Glutamatergic neuron (in vitro differentiated cells): ENCODE measurements at regions not wholly inside any gene's neighbourhood (a gene's known extent, or its start where the extent isn't known, plus 50 kb on each side); places are given as distances from the start of the nearest gene placed in this dataset.
"Not testable (repeated sequence)": the region's sequence is repeated elsewhere in the genome, so short reads cannot be mapped to it uniquely, and the experiment has no call there.

Experiments used
- DNase-seq: peaks from one replicate; pipeline ENCODE4 v3.0.0; 2022
- H3K27ac Mint-ChIP-seq: one replicate; pipeline ENCODE4 v1.8.0; 2020; ENCODE audit warnings: mild to moderate bottlenecking, mixed read lengths, inconsistent platforms; ENCODE audit not compliant: unreplicated experiment
- H3K27me3 Mint-ChIP-seq: one replicate; pipeline ENCODE4 v1.8.0; 2020; ENCODE audit warnings: mild to moderate bottlenecking, moderate library complexity, mixed read lengths, inconsistent platforms; ENCODE audit not compliant: unreplicated experiment
- H3K36me3 Mint-ChIP-seq: one replicate; pipeline ENCODE4 v1.8.0; 2020; ENCODE audit warnings: mild to moderate bottlenecking, mixed read lengths, inconsistent platforms; ENCODE audit not compliant: unreplicated experiment
- H3K4me1 Mint-ChIP-seq: one replicate; pipeline ENCODE4 v1.8.0; 2020; ENCODE audit warnings: mild to moderate bottlenecking, low read depth, mixed read lengths, inconsistent platforms; ENCODE audit not compliant: unreplicated experiment
- H3K4me3 Mint-ChIP-seq: one replicate; pipeline ENCODE4 v1.8.0; 2020; ENCODE audit warnings: mild to moderate bottlenecking, mixed read lengths, inconsistent platforms; ENCODE audit not compliant: unreplicated experiment
- H3K9me3 Mint-ChIP-seq: one replicate; pipeline ENCODE4 v1.8.0; 2020; ENCODE audit warnings: mild to moderate bottlenecking, moderate library complexity, mixed read lengths, inconsistent platforms; ENCODE audit not compliant: unreplicated experiment
- CTCF ChIP-seq: fragments of 200-600 bp; sonication (generic); IDR thresholded peaks from one replicate; pipeline ENCODE4 v1.5.0; 2021; ENCODE audit not compliant: partially characterized antibody, unreplicated experiment

GRCh38 chr3:65265942-65266590, 578.3 kb upstream of the ADAMTS9 start:
- H3K27ac Mint-ChIP-seq: no peak overlapping the region
- peaks cover 11% of the 10 kb centered on the region for H3K4me1 Mint-ChIP-seq
- no peak overlapping the region for H3K4me3 Mint-ChIP-seq
- peaks cover 4% of the 10 kb centered on the region for H3K9me3 Mint-ChIP-seq
- peaks cover 5% of the 10 kb centered on the region for H3K27me3 Mint-ChIP-seq
- DNase-seq: no peak
- no peak for TF ChIP-seq CTCF
- H3K36me3 Mint-ChIP-seq: no peaks in the 10 kb centered on the region

DNA sequence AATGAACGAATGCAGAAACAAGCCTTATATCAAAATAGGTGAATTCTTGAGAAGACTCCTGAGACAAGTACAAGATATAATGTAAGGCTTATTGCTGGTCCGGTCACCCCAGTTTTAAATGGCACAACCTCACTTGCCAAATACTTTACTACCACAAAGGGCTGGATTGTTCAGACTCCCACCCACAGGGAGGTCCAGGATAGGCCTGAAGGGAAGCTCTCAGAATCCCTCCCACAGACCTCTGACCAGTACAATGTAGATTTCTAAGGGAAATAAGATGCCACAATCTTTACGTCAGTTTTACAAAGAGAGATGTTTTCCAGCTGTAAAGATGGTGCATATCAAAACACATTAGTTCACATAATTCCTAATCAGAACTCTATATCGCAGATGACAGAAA, 577.7 kb upstream of the ADAMTS9 start:
- Mint-ChIP-seq H3K4me1 (peaks cover 11% of the 10 kb centered on the region), H3K9me3 (peaks cover 5% of the 10 kb centered on the region), H3K36me3 (peaks cover 3% of the 10 kb centered on the region), H3K27me3 (peaks cover 5% of the 10 kb centered on the region), H3K4me3 (no peak overlapping the region), H3K27ac (no peak overlapping the region)
- no peak for TF ChIP-seq CTCF
- DNase-seq: no peak

GRCh38 chr3:65262548-65262947, 574.7 kb upstream of the ADAMTS9 start:
- Mint-ChIP-seq H3K4me3 (no peak overlapping the region), H3K27ac (no peak overlapping the region), H3K9me3 (peaks cover 3% of the 10 kb centered on the region), H3K36me3 (peaks cover 6% of the 10 kb centered on the region), H3K4me1 (peaks cover 11% of the 10 kb centered on the region), H3K27me3 (peaks cover 5% of the 10 kb centered on the region)
- TF ChIP-seq CTCF: no peak
- no peak for DNase-seq

DNA sequence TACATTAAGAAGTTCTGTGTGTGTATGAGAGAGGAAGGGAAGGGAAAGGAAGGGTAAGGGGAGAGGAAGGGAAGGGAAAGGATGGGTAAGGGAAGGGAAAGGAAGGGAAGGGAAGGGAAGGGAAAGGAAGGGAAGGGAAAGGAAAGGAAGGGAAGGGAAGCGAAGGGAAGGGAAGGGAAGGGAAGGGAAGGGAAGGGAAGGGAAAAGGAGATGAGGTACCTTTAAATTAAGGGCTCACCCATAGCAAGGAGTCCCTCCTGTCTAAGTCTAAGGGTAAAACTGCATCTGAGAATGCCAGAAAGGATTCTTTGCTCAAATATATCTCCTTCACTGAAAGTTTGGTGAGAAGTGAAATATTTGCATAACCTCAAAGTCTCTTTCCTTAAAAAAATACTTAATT, 572.1 kb upstream of the ADAMTS9 start:
- peaks cover 2% of the 10 kb centered on the region for H3K27me3 Mint-ChIP-seq
- peaks cover 9% of the 10 kb centered on the region for H3K36me3 Mint-ChIP-seq
- no peak overlapping the region for H3K4me3 Mint-ChIP-seq
- peaks cover 3% of the 10 kb centered on the region for H3K9me3 Mint-ChIP-seq
- H3K4me1 Mint-ChIP-seq: peaks cover 2% of the 10 kb centered on the region
- no peak for TF ChIP-seq CTCF
- DNase-seq: no peak
- no peak overlapping the region for H3K27ac Mint-ChIP-seq

DNA sequence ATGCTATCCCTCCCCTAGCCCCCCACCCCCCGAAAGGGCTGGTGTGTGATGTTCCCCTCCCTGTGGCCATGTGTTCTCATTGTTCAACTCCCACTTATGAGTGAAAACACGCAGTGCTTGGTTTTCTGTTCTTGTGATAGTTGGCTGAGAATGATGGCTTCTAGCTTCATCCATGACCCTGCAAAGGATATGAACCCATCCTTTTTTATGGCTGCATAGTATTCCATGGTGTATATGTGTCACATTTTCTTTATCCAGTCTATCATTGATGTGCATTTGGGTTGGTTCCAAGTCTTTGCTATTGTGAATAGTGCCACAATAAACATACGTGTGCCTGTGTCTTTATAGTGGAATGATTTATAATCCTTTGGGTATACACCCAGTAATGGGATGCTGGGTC, 565.1 kb upstream of the ADAMTS9 start:
- DNase-seq, H3K9me3 Mint-ChIP-seq, H3K27me3 Mint-ChIP-seq, H3K4me1 Mint-ChIP-seq, H3K4me3 Mint-ChIP-seq, H3K27ac Mint-ChIP-seq, H3K36me3 Mint-ChIP-seq: not testable (repeated sequence)
